ENCODE measurements at regions not wholly inside any gene's neighbourhood (a gene's known extent, or its start where the extent isn't known, plus 50 kb on each side); places are given as distances from the start of the nearest gene placed in this dataset.

GRCh38 chr3:71885006-71885405 is 100.1 kb upstream of the PROK2 start:
- DNase-seq, result no peak

GRCh38 chr3:71881732-71882131 is 96.8 kb upstream of the PROK2 start:
- no peak for DNase-seq

DNA sequence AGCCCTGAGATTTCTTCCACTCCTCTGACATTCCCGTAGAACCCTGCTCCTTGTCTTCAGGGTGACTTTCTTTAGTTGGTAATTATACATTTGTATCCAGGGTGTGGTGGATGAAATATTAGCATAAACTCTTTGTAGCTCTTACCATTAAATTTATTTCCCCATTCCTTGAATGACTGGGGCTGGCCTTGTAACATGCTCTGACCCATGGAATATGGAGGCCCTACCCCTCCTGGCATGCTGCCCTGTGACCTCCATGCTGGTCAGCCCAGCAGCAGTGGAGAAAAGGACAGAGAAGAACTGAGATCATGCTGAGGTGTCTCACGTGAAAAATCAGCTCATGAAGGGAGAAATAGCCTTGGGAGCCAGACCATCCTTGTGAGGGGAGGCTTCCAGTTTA is 96.1 kb upstream of the PROK2 start:
- no peak for DNase-seq

DNA sequence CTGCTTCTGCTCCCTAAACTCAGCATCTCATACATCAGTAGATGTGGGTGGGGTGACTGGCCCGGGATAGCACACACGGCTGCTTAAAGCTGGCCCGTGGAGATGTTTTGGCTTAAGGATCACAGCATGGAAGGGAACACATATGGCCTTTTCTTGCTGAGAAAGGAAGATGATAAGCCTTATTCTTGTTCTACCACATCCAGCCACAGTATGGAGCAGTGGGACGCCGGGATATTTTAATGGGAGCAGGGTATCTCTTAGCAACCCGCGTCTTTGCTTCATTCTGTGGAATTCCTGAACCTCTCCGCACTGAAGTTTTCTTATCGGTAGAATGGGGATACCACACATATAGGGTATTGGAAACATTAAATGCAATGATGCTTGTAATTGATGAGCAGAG is 94.1 kb upstream of the PROK2 start:
- no peak for DNase-seq

- no peak for DNase-seq
Observed at GRCh38 chr3:71876135-71877105, 91.5 kb upstream of the PROK2 start.

GRCh38 chr3:71875461-71875947 is 90.6 kb upstream of the PROK2 start:
- DNase-seq, result peak; percentile 88

DNA sequence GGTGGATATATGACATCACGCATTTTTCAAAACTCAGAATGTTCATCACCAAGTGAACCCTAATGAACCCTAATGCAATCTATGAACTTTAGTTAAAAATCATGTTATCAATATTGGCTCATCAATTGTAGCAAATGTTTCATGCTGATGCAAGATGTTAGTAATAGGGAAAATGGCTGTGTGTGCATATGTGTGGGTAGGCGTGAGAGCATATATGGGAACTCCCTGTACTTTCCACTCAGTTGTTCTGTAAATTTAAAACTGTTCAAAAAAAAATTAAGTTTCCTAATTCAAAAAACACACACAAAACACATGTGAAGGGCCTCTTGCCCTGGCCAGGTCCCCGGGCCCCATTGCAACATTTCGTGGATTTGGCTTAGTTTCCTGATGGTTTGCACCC is 89.7 kb upstream of the PROK2 start:
- no peak for DNase-seq

GRCh38 chr3:71873093-71873611 is 88.2 kb upstream of the PROK2 start:
- no peak for DNase-seq

GRCh38 chr3:71872256-71872655 is 87.3 kb upstream of the PROK2 start:
- DNase-seq, result no peak

- DNase-seq, result no peak
Observed at GRCh38 chr3:71870966-71871512, 86.1 kb upstream of the PROK2 start.

DNA sequence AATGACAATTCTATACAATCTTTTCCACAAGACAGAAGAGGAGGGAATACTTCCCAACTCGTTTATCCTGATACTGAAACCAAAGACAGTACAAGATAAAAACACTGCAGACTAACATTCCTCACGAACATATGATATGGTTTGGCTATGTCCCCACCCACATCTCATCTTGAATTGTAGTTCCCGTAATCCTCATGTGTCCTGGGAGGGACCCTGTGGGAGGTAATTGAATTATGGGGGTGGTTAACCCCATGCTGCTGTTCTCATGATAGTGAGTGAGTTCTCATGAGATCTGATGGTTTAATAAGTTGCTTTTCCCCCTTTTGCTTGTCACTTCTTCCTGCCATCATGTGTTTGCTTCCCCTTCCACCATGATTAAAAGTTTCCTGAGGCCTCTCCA is 83.9 kb upstream of the PROK2 start:
- no peak for DNase-seq

GRCh38 chr3:71865727-71866126 is 80.8 kb upstream of the PROK2 start:
- no peak for DNase-seq

DNA sequence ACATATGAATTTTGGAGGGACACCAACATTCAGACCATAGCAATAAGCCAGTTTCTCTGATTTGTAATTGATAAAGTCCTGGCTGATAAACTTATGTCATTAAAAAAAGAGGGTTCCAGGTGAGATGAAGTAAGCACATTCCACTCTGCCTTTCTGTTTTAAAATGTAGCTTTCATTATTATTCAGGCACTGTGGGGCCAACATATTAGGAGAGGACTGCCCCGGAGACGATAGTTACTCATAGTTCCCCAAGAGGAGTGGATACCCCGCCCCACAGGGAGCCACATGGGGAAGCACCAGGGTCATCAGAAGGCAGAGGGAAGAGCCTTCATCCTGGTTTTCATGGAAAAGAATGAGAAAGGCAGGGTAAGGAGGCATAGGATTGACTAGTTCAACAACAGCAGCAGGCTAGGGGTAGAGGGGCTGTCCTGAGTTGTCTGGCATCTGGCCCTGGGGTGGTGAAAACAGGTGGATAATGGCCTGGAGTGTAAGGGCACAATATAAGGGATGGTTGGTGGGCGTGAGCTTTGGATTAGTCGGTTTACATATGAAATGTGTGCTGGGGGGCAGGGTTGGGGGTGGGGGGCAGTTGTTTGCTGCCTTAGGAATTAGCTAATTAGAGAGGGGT is 78.7 kb upstream of the PROK2 start:
- no peak for DNase-seq

DNA sequence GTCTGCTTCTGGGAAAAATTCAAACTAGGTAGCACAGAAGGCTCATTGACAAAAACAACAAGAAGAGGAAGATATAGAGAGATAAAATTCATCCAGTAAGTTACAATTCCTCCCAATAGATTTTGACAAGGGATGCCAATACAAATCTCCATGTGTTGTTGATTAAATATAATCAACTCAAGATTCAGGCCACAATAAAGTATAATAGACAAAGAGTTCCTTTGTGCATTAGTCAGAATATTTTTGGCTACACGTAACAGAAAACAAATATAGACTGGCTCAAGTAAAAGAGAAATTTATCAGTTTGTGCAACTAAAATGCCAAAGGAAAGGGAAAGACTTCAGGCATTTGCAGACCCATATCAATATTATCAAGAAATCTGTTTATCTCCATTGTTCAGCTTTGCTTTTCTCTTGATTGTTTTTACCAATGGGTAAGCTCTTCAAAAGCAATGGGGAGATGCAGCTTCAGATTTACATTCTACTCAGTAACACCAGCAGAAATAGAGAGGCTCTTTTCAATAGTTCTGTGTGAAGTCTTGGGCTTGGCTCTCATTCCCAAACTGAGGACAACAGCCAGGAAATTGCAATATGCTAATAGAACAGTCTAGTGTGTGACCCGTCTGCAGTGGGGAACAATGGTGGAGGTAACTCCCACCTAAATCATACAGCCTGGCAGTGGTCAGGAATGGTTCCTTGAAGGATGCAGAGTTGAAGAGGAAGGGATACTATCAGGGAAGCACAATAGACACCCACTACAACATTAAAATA is 77.6 kb upstream of the PROK2 start:
- DNase-seq, result no peak

DNA sequence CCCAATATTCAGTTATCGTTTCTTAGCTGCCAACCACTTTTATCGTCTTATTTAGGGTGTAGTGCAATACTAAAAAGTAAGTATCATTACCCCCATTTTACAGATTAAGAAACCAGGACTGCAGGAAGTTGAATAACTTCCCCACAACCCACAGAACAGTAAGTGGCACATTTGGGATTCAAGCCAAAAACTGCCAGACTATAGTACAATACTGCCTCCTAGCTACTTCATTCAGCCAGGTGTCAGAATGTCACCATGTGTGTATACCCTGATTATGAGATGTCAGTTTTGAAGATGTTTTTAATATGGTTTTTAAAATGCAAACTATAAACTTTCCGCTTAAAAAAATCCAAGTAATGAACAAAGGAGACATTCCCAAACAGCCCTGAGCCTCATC is 74.2 kb upstream of the PROK2 start:
- no peak for DNase-seq

DNA sequence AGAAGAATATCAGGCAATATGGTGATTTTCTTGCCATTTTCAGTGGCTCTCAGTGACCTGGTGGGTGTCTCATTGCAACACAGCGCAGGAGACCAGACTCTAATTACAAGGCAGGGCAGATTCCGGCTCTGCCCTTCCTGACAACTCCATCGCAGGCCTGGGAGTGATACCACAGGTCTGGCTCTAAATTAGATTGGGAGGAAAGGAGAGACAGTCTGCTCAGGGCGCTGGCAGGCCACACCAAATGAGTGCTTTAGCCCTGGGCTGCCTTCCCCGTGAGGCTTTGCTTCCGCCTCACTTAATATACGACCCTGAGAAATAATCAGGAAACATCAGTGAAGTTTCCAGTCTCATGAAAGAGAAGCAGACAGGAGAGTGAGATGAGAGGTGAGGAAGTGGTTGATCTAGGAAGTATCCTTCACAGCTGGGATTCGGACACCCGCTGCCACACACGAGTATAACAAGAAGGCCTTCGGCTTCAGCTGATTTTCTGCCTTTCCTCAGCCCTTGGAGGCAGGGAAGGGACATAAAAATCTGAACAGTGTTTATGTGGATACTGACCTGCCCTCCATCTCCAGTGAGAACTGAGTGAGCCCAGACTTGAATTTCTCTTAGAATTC is 73.7 kb upstream of the PROK2 start:
- DNase-seq, result no peak

DNA sequence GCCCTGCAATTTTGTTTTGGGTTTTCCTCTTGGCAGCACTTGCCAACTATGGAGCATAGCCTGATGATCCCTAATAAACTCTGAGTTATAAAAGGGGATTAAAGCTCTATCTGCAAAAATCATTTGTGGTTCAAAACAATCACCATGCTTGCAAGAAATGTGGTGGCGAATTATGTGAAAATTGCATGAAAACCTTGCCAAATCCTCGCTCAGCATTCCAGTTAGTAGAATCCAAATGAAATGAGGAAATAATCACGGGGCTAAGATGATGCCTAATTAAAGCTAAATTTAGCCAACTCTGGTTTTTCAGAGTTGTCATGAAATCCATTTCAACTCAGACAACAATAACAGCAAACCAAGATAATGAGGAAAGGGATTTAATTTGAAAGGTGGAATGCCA is 73.0 kb upstream of the PROK2 start:
- DNase-seq, result no peak

DNA sequence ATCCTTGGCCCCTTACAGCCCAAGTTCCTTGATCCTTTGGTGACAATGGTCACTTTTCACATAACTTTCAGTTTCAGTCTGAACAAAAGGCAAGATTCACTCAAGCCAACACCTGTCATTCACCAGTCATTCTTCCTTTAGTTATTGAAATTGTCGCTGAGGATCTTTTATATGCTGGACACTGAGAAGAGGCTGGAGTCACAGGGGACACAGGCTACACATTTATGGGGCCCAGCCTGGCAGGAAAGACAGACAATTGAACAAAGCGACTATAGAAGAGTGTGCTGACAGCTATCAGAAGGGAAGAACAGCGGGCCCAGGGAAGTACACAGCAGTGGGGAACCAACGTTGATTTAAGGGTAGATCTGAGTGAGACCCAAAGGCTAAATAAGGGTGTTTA is 69.8 kb upstream of the PROK2 start:
- DNase-seq, result no peak

GRCh38 chr3:71854096-71854495 is 69.1 kb upstream of the PROK2 start:
- DNase-seq, result no peak

- no peak for DNase-seq
Observed at GRCh38 chr3:71851878-71852277, 66.9 kb upstream of the PROK2 start.

- no peak for DNase-seq
Observed at GRCh38 chr3:71850654-71851053, 65.7 kb upstream of the PROK2 start.

- DNase-seq, result no peak
Observed at GRCh38 chr3:71849681-71850080, 64.7 kb upstream of the PROK2 start.
